ENCODE measurements at regions not wholly inside any gene's neighbourhood (a gene's known extent, or its start where the extent isn't known, plus 50 kb on each side); places are given as distances from the start of the nearest gene placed in this dataset.

DNA sequence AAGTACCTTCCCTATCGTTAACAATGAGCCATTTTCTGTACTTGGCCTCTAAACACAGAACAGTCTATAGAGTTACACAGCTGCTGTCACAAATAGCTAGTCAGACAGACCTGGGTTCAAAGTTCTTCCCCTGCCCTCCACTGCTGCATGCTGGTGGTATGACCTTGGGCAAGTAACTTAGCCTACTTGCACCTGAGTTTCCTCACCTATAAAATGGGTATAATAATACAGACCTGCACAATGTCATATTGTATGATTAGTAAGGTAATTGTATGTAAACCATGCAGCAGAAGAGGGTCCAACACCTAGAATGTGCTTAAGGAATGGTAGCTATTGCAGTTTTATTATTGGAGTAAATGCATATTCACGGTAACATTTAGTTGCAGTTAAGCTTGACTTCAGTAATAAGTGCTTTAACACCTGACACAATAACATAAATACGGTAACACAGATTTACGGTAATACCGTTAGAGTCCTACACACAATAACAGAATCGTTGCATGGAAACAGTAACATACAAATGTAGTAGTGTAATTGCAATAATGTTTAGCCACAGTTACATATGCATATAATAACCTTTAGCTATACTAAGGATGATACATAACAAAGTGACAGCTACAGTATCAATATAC, 193.3 kb upstream of the CSF3R start:
- DNase-seq, result no peak
- no peak for ATAC-seq (replicated peaks)
- Mint-ChIP-seq H3K27ac (no peak overlapping the region), H3K4me3 (no peak overlapping the region), H3K4me1 (no peaks in the 10 kb centered on the region), H3K27me3 (peaks cover 13 to 16% of the 10 kb centered on the region in 2 donors), H3K9me3 (no peaks in the 10 kb centered on the region), H3K36me3 (no peaks in the 10 kb centered on the region)

DNA sequence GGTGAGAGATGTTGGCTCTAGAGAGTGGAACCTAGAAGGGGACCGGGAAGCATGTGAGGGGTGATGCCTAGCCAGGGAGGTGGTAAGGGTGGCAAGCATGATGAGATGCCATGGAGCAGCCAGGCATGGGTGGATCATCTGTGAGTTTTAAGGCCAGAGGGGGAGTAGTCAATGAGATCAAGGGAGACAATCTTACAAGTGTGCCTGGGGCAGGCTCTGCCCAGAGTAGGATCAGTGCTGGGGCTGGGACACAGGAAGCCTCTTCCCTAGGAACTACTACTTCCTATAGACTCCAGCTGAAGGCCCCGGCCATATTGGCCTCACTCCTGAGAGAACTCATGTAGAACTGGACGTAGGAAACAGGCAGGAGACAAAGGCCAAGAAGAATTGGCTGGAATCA, 192.4 kb upstream of the CSF3R start:
- no peaks in the 10 kb centered on the region for H3K9me3 Mint-ChIP-seq
- no peak overlapping the region for H3K4me3 Mint-ChIP-seq
- no peaks in the 10 kb centered on the region for H3K4me1 Mint-ChIP-seq
- DNase-seq, result no peak
- ATAC-seq (replicated peaks), result no peak
- H3K27me3 Mint-ChIP-seq, result peaks cover 18 to 22% of the 10 kb centered on the region in 2 donors
- H3K36me3 Mint-ChIP-seq, result no peaks in the 10 kb centered on the region
- no peak overlapping the region for H3K27ac Mint-ChIP-seq

DNA sequence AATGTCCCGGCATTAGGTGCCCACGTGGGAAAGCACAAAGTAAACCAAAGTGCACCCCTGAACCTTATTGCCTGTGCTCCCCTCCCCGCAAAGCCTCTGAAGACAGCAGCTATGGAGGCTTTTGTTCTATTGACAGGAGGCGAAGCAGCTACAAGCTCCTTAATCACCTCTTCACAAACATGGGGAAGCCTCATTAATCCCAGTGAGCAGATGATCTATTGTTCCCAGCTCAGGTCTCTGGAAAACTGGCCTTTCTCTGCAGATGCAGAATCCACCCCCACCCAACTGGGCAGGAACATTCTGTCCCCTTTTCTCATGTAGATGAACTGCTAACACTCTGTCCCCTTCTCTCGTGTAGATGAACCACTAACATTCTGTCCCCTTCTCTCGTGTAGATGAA, 190.5 kb upstream of the CSF3R start:
- Mint-ChIP-seq H3K4me1 (no peaks in the 10 kb centered on the region), H3K36me3 (no peaks in the 10 kb centered on the region), H3K27ac (no peak overlapping the region), H3K27me3 (peaks cover 18 to 22% of the 10 kb centered on the region in 2 donors), H3K4me3 (no peak overlapping the region), H3K9me3 (no peaks in the 10 kb centered on the region)
- no peak for DNase-seq
- no peak for ATAC-seq (replicated peaks)

DNA sequence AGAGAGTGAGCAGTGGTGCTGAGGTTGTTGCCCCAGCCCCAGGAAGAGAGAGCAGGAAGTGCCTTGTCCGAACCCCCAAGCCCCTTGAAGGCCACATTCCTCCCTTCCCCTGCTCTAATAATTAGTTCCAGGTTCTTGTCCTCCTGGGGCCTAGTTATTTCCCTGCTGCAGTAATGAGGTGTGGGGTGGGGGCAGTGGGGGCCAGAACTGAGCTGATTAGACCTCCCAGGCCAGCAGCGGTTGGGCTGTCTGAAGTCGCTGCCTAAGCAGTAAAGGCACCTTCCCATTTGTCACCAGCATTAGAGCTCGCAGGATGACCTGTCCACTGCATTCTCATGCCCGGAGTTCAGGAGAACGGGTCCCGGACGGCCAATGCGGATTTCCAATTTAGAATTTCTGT, 186.5 kb upstream of the CSF3R start:
- H3K27ac Mint-ChIP-seq, result no peak overlapping the region
- H3K9me3 Mint-ChIP-seq, result no peaks in the 10 kb centered on the region
- H3K36me3 Mint-ChIP-seq, result no peaks in the 10 kb centered on the region
- ATAC-seq (replicated peaks), result no peak
- no peaks in the 10 kb centered on the region for H3K4me1 Mint-ChIP-seq
- no peak for DNase-seq
- H3K4me3 Mint-ChIP-seq, result no peak overlapping the region
- peaks cover 24 to 31% of the 10 kb centered on the region in 2 donors for H3K27me3 Mint-ChIP-seq

DNA sequence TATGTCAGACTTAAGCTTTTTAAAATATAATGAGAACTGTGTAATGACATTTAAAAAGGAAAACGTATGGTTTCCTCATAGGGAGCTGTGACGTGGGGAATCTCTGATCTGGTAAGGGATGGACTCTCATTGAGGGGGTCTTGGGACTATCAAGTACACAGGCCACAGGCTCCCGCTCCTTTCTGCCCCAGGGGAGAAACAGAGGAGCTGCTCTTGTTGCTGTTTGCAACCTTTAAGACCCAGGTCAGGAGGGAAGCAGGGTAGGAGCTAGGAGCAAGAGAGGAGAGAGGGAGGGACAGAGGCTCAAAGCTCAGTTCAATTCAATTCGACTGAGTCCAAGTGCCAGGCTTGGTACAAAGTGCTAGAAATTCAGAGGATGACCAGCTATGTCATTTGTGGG, 185.1 kb upstream of the CSF3R start:
- Mint-ChIP-seq H3K4me1 (no peaks in the 10 kb centered on the region), H3K4me3 (no peak overlapping the region), H3K36me3 (no peaks in the 10 kb centered on the region), H3K9me3 (no peaks in the 10 kb centered on the region), H3K27me3 (peaks cover 24 to 31% of the 10 kb centered on the region in 2 donors), H3K27ac (no peak overlapping the region)
- ATAC-seq (replicated peaks), result no peak
- DNase-seq, result no peak

DNA sequence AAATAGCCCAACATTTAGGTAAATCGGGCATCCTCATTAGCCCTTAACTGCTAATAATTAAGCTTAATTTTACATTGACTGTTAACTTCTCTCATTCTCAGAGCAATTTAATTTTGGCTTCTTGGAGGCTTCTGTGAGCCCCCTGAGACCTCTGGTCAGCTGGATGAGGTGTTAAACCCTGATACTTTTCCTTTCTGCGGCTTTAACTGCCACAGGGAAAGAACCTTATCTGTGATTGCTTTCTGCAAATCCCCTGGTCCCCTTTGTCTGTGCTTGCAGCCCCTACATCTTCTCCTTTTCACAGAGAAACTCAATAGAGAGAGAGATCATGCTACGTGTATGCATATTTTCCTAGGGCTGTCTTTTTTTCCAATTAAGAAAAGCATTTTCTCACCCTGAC, 184.5 kb upstream of the CSF3R start:
- Mint-ChIP-seq H3K9me3 (no peaks in the 10 kb centered on the region), H3K4me3 (no peak overlapping the region), H3K27ac (no peak overlapping the region), H3K4me1 (no peaks in the 10 kb centered on the region), H3K36me3 (no peaks in the 10 kb centered on the region), H3K27me3 (peaks cover 24 to 31% of the 10 kb centered on the region in 2 donors)
- DNase-seq (no peak), ATAC-seq (replicated peaks) (no peak)

DNA sequence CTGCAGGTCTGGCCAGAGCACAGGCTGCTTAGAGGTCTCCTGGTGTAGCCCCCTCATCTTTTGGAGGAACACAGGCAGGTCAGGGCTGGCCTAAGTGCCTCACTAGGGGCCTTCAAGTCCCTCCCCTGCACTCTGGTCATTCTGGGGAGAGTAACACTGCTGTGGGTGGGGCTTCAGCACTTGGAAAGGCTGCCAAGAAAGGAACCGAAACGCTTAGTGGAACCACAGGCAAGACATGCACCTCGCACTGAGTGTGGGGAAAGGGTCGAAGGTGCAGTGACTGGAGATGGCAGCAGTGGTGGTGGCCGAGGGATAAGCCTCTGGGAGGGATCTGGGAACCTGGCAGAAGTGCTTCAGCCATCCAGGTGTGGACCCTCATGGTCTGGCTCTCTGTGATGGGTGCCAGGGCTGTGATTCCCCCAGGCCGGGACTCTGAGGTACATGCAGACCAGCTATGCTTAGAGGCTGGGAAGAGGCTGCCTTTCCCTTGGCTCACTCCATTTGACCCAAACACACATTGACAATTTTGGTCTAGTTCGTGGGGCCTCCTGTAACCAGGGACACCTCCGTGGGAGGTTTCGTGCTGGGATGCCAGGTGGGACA, 182.9 kb upstream of the CSF3R start:
- H3K4me3 Mint-ChIP-seq, result no peak overlapping the region
- ATAC-seq (replicated peaks) (peak; percentile 29 to 34), DNase-seq (no peak)
- peaks cover 23 to 28% of the 10 kb centered on the region in 2 donors for H3K27me3 Mint-ChIP-seq
- no peak overlapping the region for H3K27ac Mint-ChIP-seq
- no peaks in the 10 kb centered on the region for H3K9me3 Mint-ChIP-seq
- no peaks in the 10 kb centered on the region for H3K4me1 Mint-ChIP-seq
- no peaks in the 10 kb centered on the region for H3K36me3 Mint-ChIP-seq

DNA sequence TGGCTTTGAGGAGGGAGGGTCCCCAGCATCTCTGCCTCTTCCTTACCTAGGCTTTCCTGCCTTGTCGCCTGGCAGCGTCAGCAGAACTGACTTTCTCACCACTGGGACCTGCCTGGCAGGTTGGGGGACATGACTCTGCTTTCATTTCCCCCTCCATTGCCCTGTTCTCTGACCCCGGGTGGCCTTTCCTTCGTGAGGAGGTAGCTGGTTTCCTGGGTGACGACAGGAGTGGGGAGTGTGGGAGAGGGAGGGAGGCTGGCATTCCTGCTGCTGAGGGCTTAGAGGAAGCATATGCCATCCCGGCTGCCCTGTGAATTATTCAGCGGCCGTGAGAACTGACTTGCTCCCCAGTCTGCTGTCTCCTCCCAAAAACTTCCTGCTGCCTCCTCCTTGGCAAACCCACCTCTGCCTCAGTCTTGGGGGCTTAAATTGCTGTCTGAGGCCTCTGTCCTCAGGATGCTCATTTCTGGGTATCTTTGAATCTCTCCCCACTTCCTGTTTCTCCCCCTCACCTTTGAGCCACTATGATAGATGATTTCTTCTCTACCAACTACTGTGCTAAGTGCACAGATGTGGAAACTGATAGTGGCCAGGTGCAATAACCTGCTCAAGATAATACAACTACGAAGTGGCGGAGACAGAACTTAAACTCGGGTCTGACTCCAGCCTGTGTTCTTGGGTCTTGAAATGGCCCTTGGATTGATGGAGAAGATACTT, 182.0 kb upstream of the CSF3R start:
- H3K4me3 Mint-ChIP-seq, result no peak overlapping the region
- peaks cover 18 to 33% of the 10 kb centered on the region in 2 donors for H3K27me3 Mint-ChIP-seq
- H3K27ac Mint-ChIP-seq, result no peak overlapping the region
- DNase-seq (no peak), ATAC-seq (replicated peaks) (no peak)
- H3K9me3 Mint-ChIP-seq, result no peaks in the 10 kb centered on the region
- H3K36me3 Mint-ChIP-seq, result no peaks in the 10 kb centered on the region
- no peaks in the 10 kb centered on the region for H3K4me1 Mint-ChIP-seq

DNA sequence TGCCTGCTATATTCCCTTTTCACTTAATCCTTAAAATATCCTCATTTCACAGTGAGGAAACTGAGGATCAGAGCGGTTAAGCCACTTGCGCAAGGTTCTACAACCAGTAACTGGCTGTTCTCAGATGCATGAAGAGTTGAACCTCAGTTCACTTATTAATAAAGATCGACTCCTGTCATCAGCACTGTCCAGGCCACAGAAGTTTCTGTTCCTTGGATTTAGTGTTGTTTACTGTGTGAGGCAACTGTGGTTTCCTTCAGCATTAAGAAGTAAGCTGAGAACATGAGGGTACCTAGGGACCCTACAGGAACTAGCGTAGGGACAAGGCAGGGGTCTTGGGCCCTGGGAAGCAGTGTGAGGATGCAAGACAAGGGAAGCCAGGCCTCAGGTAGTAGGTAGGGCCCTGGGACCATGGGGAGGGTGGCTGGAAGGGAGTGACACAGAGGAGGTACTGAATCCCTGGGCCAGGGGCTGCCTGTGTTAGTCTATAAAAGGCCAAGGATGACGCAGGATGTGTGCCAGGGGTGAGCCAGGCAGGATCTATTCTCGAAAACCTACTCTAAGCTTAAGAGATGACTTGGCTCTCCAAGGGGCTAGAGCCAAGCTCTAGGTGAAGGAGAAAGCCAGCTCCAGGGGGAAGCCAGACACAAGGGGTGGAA, 181.2 kb upstream of the CSF3R start:
- Mint-ChIP-seq H3K4me1 (no peaks in the 10 kb centered on the region), H3K27ac (no peak overlapping the region), H3K36me3 (no peaks in the 10 kb centered on the region), H3K9me3 (no peaks in the 10 kb centered on the region), H3K4me3 (no peak overlapping the region), H3K27me3 (peaks cover 26 to 38% of the 10 kb centered on the region in 2 donors)
- DNase-seq (no peak), ATAC-seq (replicated peaks) (no peak)

DNA sequence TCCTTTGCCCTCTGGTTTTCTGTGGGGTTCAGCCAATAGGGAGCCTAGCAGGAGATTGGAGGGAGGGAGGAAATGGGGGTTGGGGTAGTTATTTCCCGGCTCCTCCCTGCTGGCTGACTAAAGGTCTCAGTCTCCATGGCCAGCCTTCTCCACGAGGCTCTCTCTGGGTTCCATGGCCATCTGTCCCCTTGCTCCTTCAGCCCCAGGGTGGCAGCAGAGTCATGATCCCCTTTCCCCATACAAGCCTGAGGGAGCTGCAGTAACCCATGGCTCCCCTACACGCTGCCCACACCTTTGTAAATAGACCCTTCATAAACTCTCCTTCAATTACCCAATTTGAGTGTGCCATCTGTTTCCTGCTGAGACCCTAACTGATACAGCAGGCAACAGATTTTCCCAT, 176.1 kb upstream of the CSF3R start:
- no peak overlapping the region for H3K27ac Mint-ChIP-seq
- ATAC-seq (replicated peaks) (no peak), DNase-seq (no peak)
- no peaks in the 10 kb centered on the region for H3K9me3 Mint-ChIP-seq
- H3K27me3 Mint-ChIP-seq, result peaks cover 30 to 35% of the 10 kb centered on the region in 2 donors
- H3K4me3 Mint-ChIP-seq, result no peak overlapping the region
- no peaks in the 10 kb centered on the region for H3K36me3 Mint-ChIP-seq
- H3K4me1 Mint-ChIP-seq, result no peaks in the 10 kb centered on the region

DNA sequence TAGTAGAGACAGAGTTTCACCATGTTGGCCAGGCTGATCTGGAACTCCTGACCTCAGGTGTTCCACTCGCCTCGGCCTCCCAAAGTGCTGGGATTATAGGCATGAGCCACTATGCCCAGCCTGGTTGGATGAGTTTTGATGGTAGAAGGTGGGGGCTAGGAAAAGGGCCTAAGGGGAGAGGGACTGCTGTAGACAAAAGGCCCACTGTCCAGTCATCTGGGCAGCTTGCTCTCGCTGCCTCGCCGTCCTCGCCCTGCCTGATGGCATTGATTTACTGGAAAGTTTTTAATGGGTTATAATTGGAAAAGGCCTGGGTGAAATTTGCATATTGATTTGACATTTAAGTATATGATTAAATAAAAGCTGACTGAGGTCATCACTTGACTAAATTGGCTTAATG, 175.1 kb upstream of the CSF3R start:
- DNase-seq (no peak), ATAC-seq (replicated peaks) (no peak)
- Mint-ChIP-seq H3K4me3 (no peak overlapping the region), H3K36me3 (no peaks in the 10 kb centered on the region), H3K27me3 (peaks cover 35 to 41% of the 10 kb centered on the region in 2 donors), H3K27ac (no peak overlapping the region), H3K4me1 (no peaks in the 10 kb centered on the region), H3K9me3 (no peaks in the 10 kb centered on the region)

DNA sequence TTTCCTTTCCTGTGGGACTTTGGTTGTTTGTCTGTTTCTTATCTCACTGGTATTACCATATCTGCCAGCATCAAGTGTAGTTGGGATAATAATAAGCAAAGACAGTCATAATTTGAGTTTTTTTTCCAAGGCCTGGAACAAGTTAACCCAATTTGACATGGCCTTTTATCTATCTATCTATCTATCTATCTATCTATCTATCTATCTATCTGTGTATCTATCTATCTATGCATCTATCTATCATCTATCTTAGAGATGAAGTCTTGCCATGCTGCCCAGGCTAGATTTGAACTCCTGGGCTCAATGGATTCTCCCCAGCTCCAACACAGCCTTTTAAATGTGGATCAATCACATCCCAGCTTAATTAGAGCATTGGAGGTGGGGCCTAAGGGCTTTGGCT, 174.1 kb upstream of the CSF3R start:
- Mint-ChIP-seq H3K4me3 (no peak overlapping the region), H3K36me3 (no peaks in the 10 kb centered on the region), H3K27me3 (peaks cover 44 to 51% of the 10 kb centered on the region in 2 donors), H3K4me1 (no peaks in the 10 kb centered on the region), H3K9me3 (no peaks in the 10 kb centered on the region), H3K27ac (no peak overlapping the region)
- DNase-seq (no peak), ATAC-seq (replicated peaks) (no peak)

DNA sequence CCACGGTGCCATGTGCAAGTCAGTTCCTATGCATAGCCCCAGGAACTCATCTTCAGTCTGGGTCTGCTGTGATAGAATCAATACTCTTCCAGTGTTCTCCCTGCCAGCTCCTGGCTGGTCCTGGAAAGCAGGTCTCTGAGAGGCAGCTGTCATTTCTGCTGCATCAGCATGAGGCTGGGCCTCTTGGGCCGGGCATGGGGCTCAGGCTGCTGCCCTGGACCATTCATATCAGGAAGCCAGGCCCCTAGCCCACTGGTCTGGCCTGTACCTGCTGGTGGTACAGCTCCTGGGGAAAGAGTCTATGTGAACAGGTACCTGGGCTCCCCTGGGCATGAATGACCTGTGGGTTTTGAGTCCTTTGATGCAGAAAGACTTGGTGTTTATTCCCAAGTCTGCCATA, 173.6 kb upstream of the CSF3R start:
- Mint-ChIP-seq H3K4me3 (no peak overlapping the region), H3K27me3 (peaks cover 48 to 57% of the 10 kb centered on the region in 2 donors), H3K4me1 (no peaks in the 10 kb centered on the region), H3K9me3 (no peaks in the 10 kb centered on the region), H3K36me3 (no peaks in the 10 kb centered on the region), H3K27ac (no peak overlapping the region)
- ATAC-seq (replicated peaks) (no peak), DNase-seq (no peak)

DNA sequence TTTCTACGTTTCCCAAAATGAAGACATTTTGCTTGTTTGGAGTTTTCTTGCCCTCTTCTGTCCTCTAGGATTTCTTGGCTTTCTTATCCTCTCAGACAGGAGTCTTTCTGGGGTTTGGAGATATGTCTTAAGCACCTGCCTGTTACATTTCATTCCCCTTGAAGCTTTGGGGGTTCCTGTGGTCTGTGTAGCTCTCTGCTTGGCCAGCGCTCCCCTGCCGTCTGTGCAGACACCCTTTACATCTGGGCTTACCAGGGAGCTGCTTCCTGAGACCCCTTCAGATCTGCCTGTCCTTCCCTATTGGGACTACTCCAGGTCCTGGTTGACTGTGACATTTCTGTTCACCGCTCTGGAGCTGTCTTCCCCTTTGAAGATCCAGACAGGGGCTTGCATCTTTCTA, 171.9 kb upstream of the CSF3R start:
- no peak for ATAC-seq (replicated peaks)
- DNase-seq, result no peak
- Mint-ChIP-seq H3K27me3 (peaks cover 51 to 66% of the 10 kb centered on the region in 2 donors), H3K27ac (no peak overlapping the region), H3K9me3 (no peaks in the 10 kb centered on the region), H3K36me3 (no peaks in the 10 kb centered on the region), H3K4me3 (no peak overlapping the region), H3K4me1 (no peaks in the 10 kb centered on the region)

DNA sequence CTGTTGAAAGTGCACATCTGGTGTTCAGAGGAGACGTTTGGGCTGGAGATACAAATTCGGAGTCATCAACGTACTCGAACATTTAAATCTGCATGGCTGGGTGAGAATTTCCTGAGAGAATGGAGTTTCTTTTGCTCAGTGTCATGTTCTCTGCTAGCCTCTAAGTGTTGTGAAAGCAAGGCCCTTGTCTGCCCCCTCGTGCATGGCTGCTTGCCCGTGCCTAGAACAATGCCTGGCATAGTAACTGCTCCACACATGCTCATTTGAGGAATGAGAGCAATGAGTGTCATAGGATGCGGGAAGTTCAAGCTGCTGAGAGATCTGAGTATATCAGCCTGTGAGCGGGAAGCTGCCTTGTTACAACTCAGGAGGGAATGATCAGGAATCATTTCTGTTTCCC, 171.1 kb upstream of the CSF3R start:
- H3K27ac Mint-ChIP-seq, result no peak overlapping the region
- H3K9me3 Mint-ChIP-seq, result no peaks in the 10 kb centered on the region
- no peak overlapping the region for H3K4me3 Mint-ChIP-seq
- ATAC-seq (replicated peaks), result no peak
- peaks cover 44 to 59% of the 10 kb centered on the region in 2 donors for H3K27me3 Mint-ChIP-seq
- no peaks in the 10 kb centered on the region for H3K36me3 Mint-ChIP-seq
- no peaks in the 10 kb centered on the region for H3K4me1 Mint-ChIP-seq
- no peak for DNase-seq
